Gastrocnemius medialis (tissue), 4 donors: ENCODE measurements at regions not wholly inside any gene's neighbourhood (a gene's known extent, or its start where the extent isn't known, plus 50 kb on each side); places are given as distances from the start of the nearest gene placed in this dataset.

Experiments
- ATAC-seq, 2 donors: fragments of 150-250 bp; one replicate each; pipeline ENCODE4 v1.9.1; 2016
- DNase-seq, 2 donors: peaks; one replicate each; pipeline ENCODE4 v3.0.0-alpha.2; 2019
- H3K27ac ChIP-seq, 4 donors: fragments of 200-600 bp; sonication (generic); 1 replicate in 1 of 4; 2 replicates in 3 of 4; pipeline ENCODE4 v1.5.1; 2016 to 2018; ENCODE audit warnings: mild to moderate bottlenecking in 2 of 4, moderate library complexity in 1 of 4
- H3K27me3 ChIP-seq, 3 donors: fragments of 200-600 bp; sonication (generic) in 2 of 3; 1 replicate in 1 of 3; 2 replicates in 2 of 3; pipeline versions ENCODE4 v1.5.1 to v1.6.0; 2016 to 2019; ENCODE audit warnings: mild to moderate bottlenecking in 1 of 3, moderate library complexity in 1 of 3
- H3K36me3 ChIP-seq, 2 donors: fragments of 200-600 bp; sonication (generic) in 1 of 2; one replicate each; pipeline ENCODE4 v1.5.1; 2017 to 2018
- H3K4me1 ChIP-seq, 2 donors: fragments of 200-600 bp; sonication (generic) in 1 of 2; one replicate each; pipeline ENCODE4 v1.5.1; 2016 to 2017; ENCODE audit warnings: mild to moderate bottlenecking in 2 of 2
- H3K4me3 ChIP-seq, 4 donors: fragments of 200-600 bp; sonication (generic) in 3 of 4; 1 replicate in 1 of 4; 2 replicates in 3 of 4; pipeline ENCODE4 v1.5.1; 2016 to 2019; ENCODE audit warnings: mild to moderate bottlenecking in 2 of 4
- H3K9me3 ChIP-seq, 3 donors: fragments of 200-600 bp; sonication (generic) in 2 of 3; 1 replicate in 1 of 3; 2 replicates in 2 of 3; pipeline ENCODE4 v1.5.1; 2016 to 2019
- POLR2A ChIP-seq, 2 donors: fragments of 450-650 bp; IDR thresholded peaks; one replicate each; pipeline ENCODE4 v1.6.1; 2017; ENCODE audit warnings: antibody characterized with exemption in 2 of 2, mild to moderate bottlenecking in 2 of 2, moderate library complexity in 2 of 2
- in situ Hi-C, 4 donors: fragments of 200-750 bp; cut with MboI; loops; one replicate each; pipeline versions ENCODE4 v1.15.0 to v1.8.0; 2017; ENCODE audit warnings: low sequenced_read_pairs in 4 of 4
- intact Hi-C: fragments of 100-400 bp; cut with DNase I; formaldehyde crosslinking; loops from one replicate; pipeline ENCODE4 v1.15.1; 2023; ENCODE audit warnings: low total_unique reads
- TF ChIP-seq, protein P1 (sequence below), 5 experiments: fragments of 450-650 bp in 3 of 5; fragments of 200-600 bp in 2 of 5; sonication (generic) in 2 of 5; IDR thresholded peaks in 4 of 5; conservative IDR thresholded peaks in 1 of 5; 1 replicate in 4 of 5; 2 replicates in 1 of 5; pipeline ENCODE4 v1.5.1; 2016 to 2019; ENCODE audit warnings: antibody characterized with exemption in 5 of 5, mild to moderate bottlenecking in 3 of 5, moderate library complexity in 3 of 5

DNA sequence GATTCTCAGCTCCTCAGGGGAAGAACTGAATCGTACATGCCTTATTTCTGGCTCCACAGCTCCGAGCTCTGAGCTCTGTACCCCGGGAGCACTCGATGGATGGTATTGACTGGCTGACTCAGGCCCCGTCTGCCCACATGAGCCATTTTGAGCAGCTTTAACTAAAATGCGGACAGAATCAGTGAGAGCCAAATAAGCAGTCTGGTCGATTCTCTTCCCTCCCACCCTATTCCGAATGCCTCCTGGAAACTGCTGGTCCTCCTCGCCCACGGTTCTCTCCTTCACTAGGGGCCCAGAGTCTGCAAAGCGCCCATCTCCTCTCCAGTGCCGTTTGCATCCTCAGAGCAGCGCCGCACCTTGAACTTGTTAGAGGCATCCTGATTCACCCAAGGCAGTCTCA is 125.9 kb upstream of the IRF2BP2 start:
- Histone ChIP-seq H3K4me3 (no peak overlapping the region), H3K9me3 (no peaks in the 10 kb centered on the region), H3K4me1 (peaks cover 0 to 9% of the 10 kb centered on the region in 2 donors), H3K36me3 (no peaks in the 10 kb centered on the region), H3K27me3 (no peaks in the 10 kb centered on the region), H3K27ac (no peak overlapping the region)
- TF ChIP-seq POLR2A (IDR thresholded peaks at IDR 0.05), result no peak
- TF ChIP-seq, protein P1, sequence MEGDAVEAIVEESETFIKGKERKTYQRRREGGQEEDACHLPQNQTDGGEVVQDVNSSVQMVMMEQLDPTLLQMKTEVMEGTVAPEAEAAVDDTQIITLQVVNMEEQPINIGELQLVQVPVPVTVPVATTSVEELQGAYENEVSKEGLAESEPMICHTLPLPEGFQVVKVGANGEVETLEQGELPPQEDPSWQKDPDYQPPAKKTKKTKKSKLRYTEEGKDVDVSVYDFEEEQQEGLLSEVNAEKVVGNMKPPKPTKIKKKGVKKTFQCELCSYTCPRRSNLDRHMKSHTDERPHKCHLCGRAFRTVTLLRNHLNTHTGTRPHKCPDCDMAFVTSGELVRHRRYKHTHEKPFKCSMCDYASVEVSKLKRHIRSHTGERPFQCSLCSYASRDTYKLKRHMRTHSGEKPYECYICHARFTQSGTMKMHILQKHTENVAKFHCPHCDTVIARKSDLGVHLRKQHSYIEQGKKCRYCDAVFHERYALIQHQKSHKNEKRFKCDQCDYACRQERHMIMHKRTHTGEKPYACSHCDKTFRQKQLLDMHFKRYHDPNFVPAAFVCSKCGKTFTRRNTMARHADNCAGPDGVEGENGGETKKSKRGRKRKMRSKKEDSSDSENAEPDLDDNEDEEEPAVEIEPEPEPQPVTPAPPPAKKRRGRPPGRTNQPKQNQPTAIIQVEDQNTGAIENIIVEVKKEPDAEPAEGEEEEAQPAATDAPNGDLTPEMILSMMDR (IDR thresholded peaks at IDR 0.05 in 4 of 5, conservative IDR thresholded peaks at IDR 0.05 in 1 of 5), result no peak
- no peak for ATAC-seq
- in situ Hi-C loops (loop anchor here in 3 of 4 donors (25.0 kb wide), 5 partner anchors 101 to 351 kb away; partner anchors contain the start of gene TARBP1 (in 1 of the 3)), intact Hi-C loops (loop anchor here (1.0 kb wide), 1 partner anchor 238 kb away; no protein-coding TSS in a partner anchor)
- DNase-seq, result no peak

DNA sequence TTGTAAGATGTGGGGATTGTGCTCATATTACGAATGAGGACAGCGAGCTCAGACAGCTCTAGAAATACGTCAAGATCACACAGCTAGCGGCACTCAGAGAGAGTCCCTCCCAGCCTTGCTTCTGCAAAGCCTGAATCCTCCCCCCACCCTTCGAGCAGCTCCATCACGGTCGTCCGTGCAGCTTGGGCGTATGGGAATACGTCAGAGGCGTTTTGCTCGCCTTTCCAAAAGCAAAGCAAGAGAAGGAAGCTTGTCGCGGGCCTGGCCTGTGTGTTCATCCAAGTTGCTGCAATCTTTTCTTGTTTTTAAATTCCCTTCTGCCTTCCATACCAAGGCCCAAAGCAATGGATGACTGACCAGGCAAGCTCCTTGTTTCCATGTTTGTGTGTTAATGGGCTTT is 125.5 kb upstream of the IRF2BP2 start:
- intact Hi-C loops, result loop anchor here (1.0 kb wide), 1 partner anchor 237 kb away; no protein-coding TSS in a partner anchor

DNA sequence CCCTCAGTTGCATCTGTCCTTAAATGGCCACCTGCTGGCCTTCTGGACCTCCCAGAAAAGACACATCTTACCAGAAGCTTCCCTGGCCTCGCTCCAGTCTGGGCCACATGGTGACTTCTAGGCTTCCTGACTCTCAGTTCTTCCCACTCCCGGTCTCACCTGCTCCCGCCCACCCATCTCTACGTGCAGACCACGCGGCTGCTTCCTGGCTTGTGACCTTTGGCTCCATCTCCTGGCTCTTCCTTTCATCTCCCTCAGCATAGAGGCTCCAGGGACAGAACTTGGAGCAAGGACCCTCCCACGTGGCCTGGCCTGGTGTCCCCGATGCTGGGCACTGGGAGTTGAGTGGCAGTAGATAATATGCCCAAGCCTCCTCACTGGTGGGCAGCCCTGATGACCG is 124.9 kb upstream of the IRF2BP2 start:
- TF ChIP-seq, protein P1 (IDR thresholded peaks at IDR 0.05 in 4 of 5, conservative IDR thresholded peaks at IDR 0.05 in 1 of 5), result peak in 2 of 5 experiments; percentile 9 to 28
- TF ChIP-seq POLR2A (IDR thresholded peaks at IDR 0.05), result no peak
- Histone ChIP-seq H3K4me3 (no peak overlapping the region), H3K27me3 (no peaks in the 10 kb centered on the region), H3K27ac (no peak overlapping the region), H3K9me3 (no peaks in the 10 kb centered on the region), H3K4me1 (peaks cover 0 to 9% of the 10 kb centered on the region in 2 donors), H3K36me3 (no peaks in the 10 kb centered on the region)
- in situ Hi-C loops (loop anchor here in 3 of 4 donors (25.0 kb wide), 5 partner anchors 102 to 352 kb away; partner anchors contain the start of gene TARBP1 (in 1 of the 3)), intact Hi-C loops (loop anchor here (1.0 kb wide), 1 partner anchor 237 kb away; no protein-coding TSS in a partner anchor)
- ATAC-seq (peak in 1 of 2 donors; percentile 15), DNase-seq (no peak)

More for the DNA sequence above, 125.5 kb upstream of the IRF2BP2 start:
- ATAC-seq (no peak), DNase-seq (no peak)
- H3K4me1 ChIP-seq, result peaks cover 0 to 9% of the 10 kb centered on the region in 2 donors
- no peak overlapping the region for H3K27ac ChIP-seq
- no peaks in the 10 kb centered on the region for H3K36me3 ChIP-seq
- in situ Hi-C loops, result loop anchor here in 3 of 4 donors (25.0 kb wide), 5 partner anchors 102 to 352 kb away; partner anchors contain the start of gene TARBP1 (in 1 of the 3)
- H3K9me3 ChIP-seq, result no peaks in the 10 kb centered on the region
- no peak overlapping the region for H3K4me3 ChIP-seq
- no peaks in the 10 kb centered on the region for H3K27me3 ChIP-seq
- no peak for TF ChIP-seq POLR2A (IDR thresholded peaks at IDR 0.05)

DNA sequence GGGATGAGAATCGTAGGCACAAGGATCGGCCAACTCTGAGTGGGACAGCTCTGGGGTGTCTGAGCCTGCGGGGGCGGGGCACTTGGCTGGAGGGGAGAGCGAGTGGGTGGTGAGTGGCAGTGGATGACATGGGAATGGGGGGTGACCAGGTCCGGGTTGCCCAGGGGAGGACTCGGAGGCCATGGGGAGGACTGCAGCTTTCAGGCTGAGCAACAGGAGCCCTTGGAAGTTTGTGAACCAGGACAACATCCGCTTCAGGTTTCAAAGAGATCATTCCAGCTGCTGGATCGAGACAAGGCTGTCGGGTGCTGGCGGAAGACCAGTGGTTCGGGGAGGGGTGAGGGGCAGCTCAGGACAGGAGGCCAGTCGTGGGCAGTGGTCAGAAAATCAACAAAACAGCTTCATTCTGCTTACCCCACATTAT is 124.4 kb upstream of the IRF2BP2 start:
- H3K36me3 ChIP-seq, result no peaks in the 10 kb centered on the region
- TF ChIP-seq, protein P1 (IDR thresholded peaks at IDR 0.05 in 4 of 5, conservative IDR thresholded peaks at IDR 0.05 in 1 of 5), result no peak
- peaks cover 0 to 9% of the 10 kb centered on the region in 2 donors for H3K4me1 ChIP-seq
- no peak for DNase-seq
- intact Hi-C loops, result no loop called here
- in situ Hi-C loops, result loop anchor here in 3 of 4 donors (25.0 kb wide), 5 partner anchors 103 to 353 kb away; partner anchors contain the start of gene TARBP1 (in 1 of the 3)
- no peaks in the 10 kb centered on the region for H3K27me3 ChIP-seq
- no peak overlapping the region for H3K4me3 ChIP-seq
- H3K9me3 ChIP-seq, result no peaks in the 10 kb centered on the region
- no peak overlapping the region for H3K27ac ChIP-seq
- no peak for ATAC-seq

DNA sequence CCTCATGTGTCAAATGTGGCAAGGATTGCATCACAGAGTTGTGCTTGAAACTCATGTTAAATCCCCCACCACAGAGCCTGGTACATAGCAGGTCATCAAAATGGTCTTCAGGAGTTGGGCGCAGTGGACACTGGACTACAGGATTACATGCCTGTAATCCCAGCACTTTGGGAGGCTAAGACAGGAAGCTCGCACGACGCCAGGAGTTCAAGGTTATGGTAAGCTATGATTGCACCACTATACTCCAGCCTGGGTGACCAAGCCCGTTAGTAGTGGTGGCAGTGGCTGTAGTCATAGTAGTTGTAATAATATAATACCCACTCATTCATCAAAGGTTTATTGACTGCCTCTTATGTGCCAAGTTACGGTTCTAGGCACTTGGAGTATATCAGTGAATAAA is 123.4 kb upstream of the IRF2BP2 start:
- in situ Hi-C loops (loop anchor here in 3 of 4 donors (25.0 kb wide), 5 partner anchors 104 to 354 kb away; partner anchors contain the start of gene TARBP1 (in 1 of the 3)), intact Hi-C loops (no loop called here)
- H3K4me1 ChIP-seq, result peaks cover 2 to 13% of the 10 kb centered on the region in 2 donors
- H3K9me3 ChIP-seq, result no peaks in the 10 kb centered on the region
- no peak for ATAC-seq
- no peak overlapping the region for H3K4me3 ChIP-seq
- H3K27me3 ChIP-seq, result no peaks in the 10 kb centered on the region
- no peak for TF ChIP-seq POLR2A (IDR thresholded peaks at IDR 0.05)
- TF ChIP-seq, protein P1 (IDR thresholded peaks at IDR 0.05 in 4 of 5, conservative IDR thresholded peaks at IDR 0.05 in 1 of 5), result no peak
- no peak overlapping the region for H3K27ac ChIP-seq
- DNase-seq, result no peak
- H3K36me3 ChIP-seq, result no peaks in the 10 kb centered on the region
